Endodermal cell (in vitro differentiated cells): ENCODE measurements at regions not wholly inside any gene's neighbourhood (a gene's known extent, or its start where the extent isn't known, plus 50 kb on each side); places are given as distances from the start of the nearest gene placed in this dataset.

Experiments used
- DNase-seq: peaks from one replicate; pipeline ENCODE4 v3.0.0-alpha.2; 2017
- H3K27ac ChIP-seq: 2 replicates; pipeline ENCODE4 v1.5.1; 2013; ENCODE audit warnings: mild to moderate bottlenecking, low read depth, low read length, moderate library complexity
- H3K27me3 ChIP-seq: 2 replicates; pipeline ENCODE4 v1.6.1; 2013; ENCODE audit warnings: mild to moderate bottlenecking, low read length, moderate library complexity; ENCODE audit not compliant: insufficient read depth, control insufficient read depth, poor library complexity, severe bottlenecking
- H3K36me3 ChIP-seq: 2 replicates; pipeline ENCODE4 v1.7.0; 2013; ENCODE audit warnings: mild to moderate bottlenecking, low read length, moderate library complexity; ENCODE audit not compliant: control insufficient read depth, insufficient read depth
- H3K4me1 ChIP-seq: one replicate; pipeline ENCODE4 v1.7.0; 2013; ENCODE audit warnings: low read length; ENCODE audit not compliant: control insufficient read depth, insufficient read depth
- H3K4me3 ChIP-seq: 2 replicates; pipeline ENCODE4 v1.5.1; 2013; ENCODE audit warnings: mild to moderate bottlenecking, low read length, moderate library complexity
- H3K9ac ChIP-seq: 2 replicates; pipeline ENCODE4 v1.6.1; 2013; ENCODE audit warnings: mild to moderate bottlenecking, low read length, moderate library complexity; ENCODE audit not compliant: poor library complexity, severe bottlenecking; ENCODE audit errors: extremely low read depth
- H3K9me3 ChIP-seq: 2 replicates; pipeline ENCODE4 v1.6.1; 2013; ENCODE audit warnings: mild to moderate bottlenecking, low read length, moderate library complexity; ENCODE audit not compliant: control insufficient read depth
- H3K27ac Mint-ChIP-seq: 2 replicates; pipeline ENCODE4 v1.8.0; 2020; ENCODE audit warnings: mixed read lengths
- H3K27me3 Mint-ChIP-seq: 2 replicates; pipeline ENCODE4 v1.8.0; 2021; ENCODE audit warnings: mild to moderate bottlenecking, mixed read lengths; ENCODE audit not compliant: insufficient read depth
- H3K36me3 Mint-ChIP-seq: 2 replicates; pipeline ENCODE4 v1.8.0; 2020; ENCODE audit warnings: low read depth, mixed read lengths
- H3K4me1 Mint-ChIP-seq: 2 replicates; pipeline ENCODE4 v1.8.0; 2020; ENCODE audit warnings: mixed read lengths
- H3K4me3 Mint-ChIP-seq: 2 replicates; pipeline ENCODE4 v1.8.0; 2020; ENCODE audit warnings: mild to moderate bottlenecking, moderate library complexity, mixed read lengths
- H3K9me3 Mint-ChIP-seq: 2 replicates; pipeline ENCODE4 v1.8.0; 2020; ENCODE audit warnings: mild to moderate bottlenecking, mixed read lengths
- CTCF ChIP-seq: fragments of 200-600 bp; sonication (generic); conservative IDR thresholded peaks from 2 replicates; pipeline ENCODE4 v1.5.0; 2021; ENCODE audit warnings: antibody characterized with exemption, mild to moderate bottlenecking
- WGBS, 2 experiments: methylation state at CpG; one replicate each; pipeline versions ENCODE4 v1.1.5 to v1.1.7; 2013; ENCODE audit warnings: missing lambda C conversion rate in 2 of 2, mixed read lengths in 1 of 2; ENCODE audit not compliant: insufficient coverage in 1 of 2, insufficient read length in 1 of 2; 5-methylcytosine and 5-hydroxymethylcytosine counted together

DNA sequence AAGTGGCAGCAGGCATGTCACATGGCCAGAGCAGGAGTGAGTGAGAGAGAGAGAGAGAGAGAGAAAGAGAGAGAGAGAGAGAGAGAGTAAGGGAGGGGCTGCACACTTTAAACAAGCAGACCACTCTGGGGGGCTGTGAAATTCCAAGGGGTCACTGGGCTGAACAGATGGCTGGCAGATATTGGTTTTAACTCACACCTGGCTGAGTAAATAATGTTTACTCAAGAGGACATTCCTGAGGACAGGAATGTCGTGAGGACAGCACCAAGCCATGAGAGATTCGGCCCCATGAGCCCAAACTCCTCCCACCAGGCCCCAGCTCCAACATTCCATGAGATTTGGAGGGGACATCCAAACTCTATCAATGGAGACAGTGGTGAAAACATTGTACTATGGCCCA, 269.7 kb downstream of the CBLN1 start:
- H3K9me3 ChIP-seq, result no peaks in the 10 kb centered on the region
- H3K9ac ChIP-seq, result no peak overlapping the region
- H3K4me3 Mint-ChIP-seq, result no peak overlapping the region
- H3K27ac ChIP-seq, result no peak overlapping the region
- no peaks in the 10 kb centered on the region for H3K27me3 ChIP-seq
- H3K36me3 Mint-ChIP-seq, result no peaks in the 10 kb centered on the region
- H3K27ac Mint-ChIP-seq, result peak overlapping the region; percentile 29
- TF ChIP-seq CTCF, result no peak
- H3K9me3 Mint-ChIP-seq, result peaks cover 2% of the 10 kb centered on the region
- peak; percentile 74 for DNase-seq
- 39 to 45% methylated on average over 2 of the region's 2 CpGs for WGBS, 2 experiments
- peaks cover 17% of the 10 kb centered on the region for H3K4me1 ChIP-seq
- H3K4me3 ChIP-seq, result no peak overlapping the region
- H3K4me1 Mint-ChIP-seq, result peaks cover 14% of the 10 kb centered on the region
- peaks cover 10% of the 10 kb centered on the region for H3K27me3 Mint-ChIP-seq
- no peaks in the 10 kb centered on the region for H3K36me3 ChIP-seq

- Mint-ChIP-seq H3K4me1 (peaks cover 14% of the 10 kb centered on the region), H3K9me3 (peaks cover 2% of the 10 kb centered on the region), H3K4me3 (no peak overlapping the region), H3K27ac (peak overlapping the region; percentile 24), H3K36me3 (no peaks in the 10 kb centered on the region), H3K27me3 (peaks cover 10% of the 10 kb centered on the region)
- H3K27me3 ChIP-seq, result no peaks in the 10 kb centered on the region
- H3K9ac ChIP-seq, result no peak overlapping the region
- H3K4me1 ChIP-seq, result peaks cover 17% of the 10 kb centered on the region
- no peaks in the 10 kb centered on the region for H3K36me3 ChIP-seq
- TF ChIP-seq CTCF, result no peak
- H3K27ac ChIP-seq, result no peak overlapping the region
- 85 to 96% methylated on average over 4 to 7 of the region's 7 CpGs for WGBS, 2 experiments
- H3K9me3 ChIP-seq, result no peaks in the 10 kb centered on the region
- no peak overlapping the region for H3K4me3 ChIP-seq
- peak; percentile 29 for DNase-seq
Measured at GRCh38 chr16:49010879-49011278, 270.8 kb downstream of the CBLN1 start.

- no peaks in the 10 kb centered on the region for H3K9me3 ChIP-seq
- no peak overlapping the region for H3K9ac ChIP-seq
- DNase-seq, result no peak
- H3K27ac ChIP-seq, result no peak overlapping the region
- peaks cover 2% of the 10 kb centered on the region for H3K9me3 Mint-ChIP-seq
- no peaks in the 10 kb centered on the region for H3K27me3 ChIP-seq
- no peak for TF ChIP-seq CTCF
- H3K36me3 ChIP-seq, result no peaks in the 10 kb centered on the region
- peaks cover 14% of the 10 kb centered on the region for H3K4me1 Mint-ChIP-seq
- no peak overlapping the region for H3K4me3 ChIP-seq
- WGBS, 2 experiments, result 89 to 92% methylated on average over 6 to 8 of the region's 8 CpGs
- H3K27me3 Mint-ChIP-seq, result peaks cover 11% of the 10 kb centered on the region
- no peak overlapping the region for H3K4me3 Mint-ChIP-seq
- H3K36me3 Mint-ChIP-seq, result no peaks in the 10 kb centered on the region
- H3K27ac Mint-ChIP-seq, result peak overlapping the region; percentile 33
- H3K4me1 ChIP-seq, result peaks cover 17% of the 10 kb centered on the region
Measured at GRCh38 chr16:49010396-49010795, 271.2 kb downstream of the CBLN1 start.
